ENCODE measurements at regions not wholly inside any gene's neighbourhood (a gene's known extent, or its start where the extent isn't known, plus 50 kb on each side); places are given as distances from the start of the nearest gene placed in this dataset.

DNA sequence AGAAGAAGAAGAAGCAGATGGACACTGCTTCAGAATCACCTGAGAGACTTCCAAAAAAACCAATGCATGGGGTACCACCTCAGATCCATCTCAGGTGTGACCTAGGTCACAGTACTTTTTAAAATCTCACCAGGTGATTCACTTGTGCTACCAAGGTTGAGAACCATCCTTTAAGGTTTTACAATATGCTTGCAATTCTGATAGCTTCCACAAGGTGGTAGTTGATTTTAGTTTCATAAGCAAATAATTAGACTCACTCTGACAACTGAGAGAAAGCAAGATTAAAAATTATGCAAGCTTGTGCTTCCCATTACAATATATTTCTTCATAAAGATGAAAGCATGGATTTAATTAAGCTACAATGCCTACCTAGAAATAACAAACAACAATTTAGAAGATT is 355.1 kb downstream of the EN1 start:
- Histone ChIP-seq H3K9me3 (ENCODE audit: control insufficient read depth in 4 of 4, low read length in 3 of 4) (peaks cover 0 to 9% (median 4%) of the 10 kb centered on the region in 4 donors), H3K36me3 (ENCODE audit: control insufficient read depth in 4 of 4, insufficient read depth in 3 of 4, low read depth in 1 of 4, low read length in 3 of 4) (no peaks in the 10 kb centered on the region), H3K9ac (ENCODE audit: low read depth in 1 of 2, low read length in 2 of 2) (no peak overlapping the region), H3K4me1 (ENCODE audit: control insufficient read depth in 4 of 4, insufficient read depth in 4 of 4, low read length in 3 of 4) (no peaks in the 10 kb centered on the region), H3K4me3 (ENCODE audit: low read depth in 1 of 3, low read length in 3 of 3) (no peak overlapping the region), H3K27me3 (ENCODE audit: control insufficient read depth in 4 of 4, insufficient read depth in 4 of 4, low read length in 3 of 4) (no peaks in the 10 kb centered on the region), H3K27ac (ENCODE audit: low read depth in 1 of 2, low read length in 2 of 2) (no peak overlapping the region)
- TF ChIP-seq FOXA2 (IDR thresholded peaks at IDR 0.05) (no peak), SP1 (IDR thresholded peaks at IDR 0.05) (no peak), EGR1 (IDR thresholded peaks at IDR 0.05; ENCODE audit: low read depth in 2 of 2) (no peak), RAD21 (IDR thresholded peaks at IDR 0.05) (peak; percentile 10 to 13)
- TF ChIP-seq, protein P1, sequence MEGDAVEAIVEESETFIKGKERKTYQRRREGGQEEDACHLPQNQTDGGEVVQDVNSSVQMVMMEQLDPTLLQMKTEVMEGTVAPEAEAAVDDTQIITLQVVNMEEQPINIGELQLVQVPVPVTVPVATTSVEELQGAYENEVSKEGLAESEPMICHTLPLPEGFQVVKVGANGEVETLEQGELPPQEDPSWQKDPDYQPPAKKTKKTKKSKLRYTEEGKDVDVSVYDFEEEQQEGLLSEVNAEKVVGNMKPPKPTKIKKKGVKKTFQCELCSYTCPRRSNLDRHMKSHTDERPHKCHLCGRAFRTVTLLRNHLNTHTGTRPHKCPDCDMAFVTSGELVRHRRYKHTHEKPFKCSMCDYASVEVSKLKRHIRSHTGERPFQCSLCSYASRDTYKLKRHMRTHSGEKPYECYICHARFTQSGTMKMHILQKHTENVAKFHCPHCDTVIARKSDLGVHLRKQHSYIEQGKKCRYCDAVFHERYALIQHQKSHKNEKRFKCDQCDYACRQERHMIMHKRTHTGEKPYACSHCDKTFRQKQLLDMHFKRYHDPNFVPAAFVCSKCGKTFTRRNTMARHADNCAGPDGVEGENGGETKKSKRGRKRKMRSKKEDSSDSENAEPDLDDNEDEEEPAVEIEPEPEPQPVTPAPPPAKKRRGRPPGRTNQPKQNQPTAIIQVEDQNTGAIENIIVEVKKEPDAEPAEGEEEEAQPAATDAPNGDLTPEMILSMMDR (IDR thresholded peaks at IDR 0.05; ENCODE audit: low read depth, low read length, missing input control): peak; percentile 18
- no peak for DNase-seq (ENCODE audit: low spot score)

DNA sequence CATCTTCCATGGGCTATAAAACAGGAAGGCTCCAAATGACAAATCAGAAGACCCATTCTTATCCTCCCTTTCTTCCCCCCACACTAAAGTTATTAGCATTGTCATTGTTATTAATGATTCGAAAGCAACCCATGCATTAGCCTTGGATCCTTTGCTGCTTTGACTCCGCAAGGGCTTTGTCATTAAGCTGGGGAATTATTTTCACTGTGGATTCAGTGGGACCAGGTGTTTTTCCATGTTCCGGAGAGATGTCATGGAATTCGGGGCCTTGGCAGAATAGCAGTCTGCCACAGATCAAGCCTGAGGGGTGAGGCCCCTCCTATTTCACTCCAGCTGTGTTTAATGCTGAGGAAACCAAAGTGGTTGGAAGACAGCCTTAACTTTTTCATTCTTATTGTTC is 357.1 kb downstream of the EN1 start:
- no peaks in the 10 kb centered on the region for H3K36me3 ChIP-seq (ENCODE audit: control insufficient read depth in 4 of 4, insufficient read depth in 3 of 4, low read depth in 1 of 4, low read length in 3 of 4)
- WGBS: 77% methylated on average over 4 of the region's 4 CpGs
- peaks cover 0 to 9% (median 4%) of the 10 kb centered on the region in 4 donors for H3K9me3 ChIP-seq (ENCODE audit: control insufficient read depth in 4 of 4, low read length in 3 of 4)
- H3K27ac ChIP-seq (ENCODE audit: low read depth in 1 of 2, low read length in 2 of 2): no peak overlapping the region
- no peaks in the 10 kb centered on the region for H3K4me1 ChIP-seq (ENCODE audit: control insufficient read depth in 4 of 4, insufficient read depth in 4 of 4, low read length in 3 of 4)
- H3K4me3 ChIP-seq (ENCODE audit: low read depth in 1 of 3, low read length in 3 of 3): no peak overlapping the region
- no peak for DNase-seq (ENCODE audit: low spot score)
- TF ChIP-seq FOXA2 (IDR thresholded peaks at IDR 0.05) (no peak), HNF4A (conservative IDR thresholded peaks at IDR 0.05) (no peak), TAF1 (conservative IDR thresholded peaks at IDR 0.05) (no peak), NR2F2 (IDR thresholded peaks at IDR 0.05) (no peak), HNF4G (IDR thresholded peaks at IDR 0.05) (no peak), SP1 (IDR thresholded peaks at IDR 0.05) (no peak), GABPA (IDR thresholded peaks at IDR 0.05 in 1 of 2, conservative IDR thresholded peaks at IDR 0.05 in 1 of 2) (no peak), RXRA (IDR thresholded peaks at IDR 0.05) (no peak), EGR1 (IDR thresholded peaks at IDR 0.05; ENCODE audit: low read depth in 2 of 2) (no peak)
- TF ChIP-seq, protein P2, sequence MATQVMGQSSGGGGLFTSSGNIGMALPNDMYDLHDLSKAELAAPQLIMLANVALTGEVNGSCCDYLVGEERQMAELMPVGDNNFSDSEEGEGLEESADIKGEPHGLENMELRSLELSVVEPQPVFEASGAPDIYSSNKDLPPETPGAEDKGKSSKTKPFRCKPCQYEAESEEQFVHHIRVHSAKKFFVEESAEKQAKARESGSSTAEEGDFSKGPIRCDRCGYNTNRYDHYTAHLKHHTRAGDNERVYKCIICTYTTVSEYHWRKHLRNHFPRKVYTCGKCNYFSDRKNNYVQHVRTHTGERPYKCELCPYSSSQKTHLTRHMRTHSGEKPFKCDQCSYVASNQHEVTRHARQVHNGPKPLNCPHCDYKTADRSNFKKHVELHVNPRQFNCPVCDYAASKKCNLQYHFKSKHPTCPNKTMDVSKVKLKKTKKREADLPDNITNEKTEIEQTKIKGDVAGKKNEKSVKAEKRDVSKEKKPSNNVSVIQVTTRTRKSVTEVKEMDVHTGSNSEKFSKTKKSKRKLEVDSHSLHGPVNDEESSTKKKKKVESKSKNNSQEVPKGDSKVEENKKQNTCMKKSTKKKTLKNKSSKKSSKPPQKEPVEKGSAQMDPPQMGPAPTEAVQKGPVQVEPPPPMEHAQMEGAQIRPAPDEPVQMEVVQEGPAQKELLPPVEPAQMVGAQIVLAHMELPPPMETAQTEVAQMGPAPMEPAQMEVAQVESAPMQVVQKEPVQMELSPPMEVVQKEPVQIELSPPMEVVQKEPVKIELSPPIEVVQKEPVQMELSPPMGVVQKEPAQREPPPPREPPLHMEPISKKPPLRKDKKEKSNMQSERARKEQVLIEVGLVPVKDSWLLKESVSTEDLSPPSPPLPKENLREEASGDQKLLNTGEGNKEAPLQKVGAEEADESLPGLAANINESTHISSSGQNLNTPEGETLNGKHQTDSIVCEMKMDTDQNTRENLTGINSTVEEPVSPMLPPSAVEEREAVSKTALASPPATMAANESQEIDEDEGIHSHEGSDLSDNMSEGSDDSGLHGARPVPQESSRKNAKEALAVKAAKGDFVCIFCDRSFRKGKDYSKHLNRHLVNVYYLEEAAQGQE (IDR thresholded peaks at IDR 0.05): no peak
- TF ChIP-seq, protein P3, sequence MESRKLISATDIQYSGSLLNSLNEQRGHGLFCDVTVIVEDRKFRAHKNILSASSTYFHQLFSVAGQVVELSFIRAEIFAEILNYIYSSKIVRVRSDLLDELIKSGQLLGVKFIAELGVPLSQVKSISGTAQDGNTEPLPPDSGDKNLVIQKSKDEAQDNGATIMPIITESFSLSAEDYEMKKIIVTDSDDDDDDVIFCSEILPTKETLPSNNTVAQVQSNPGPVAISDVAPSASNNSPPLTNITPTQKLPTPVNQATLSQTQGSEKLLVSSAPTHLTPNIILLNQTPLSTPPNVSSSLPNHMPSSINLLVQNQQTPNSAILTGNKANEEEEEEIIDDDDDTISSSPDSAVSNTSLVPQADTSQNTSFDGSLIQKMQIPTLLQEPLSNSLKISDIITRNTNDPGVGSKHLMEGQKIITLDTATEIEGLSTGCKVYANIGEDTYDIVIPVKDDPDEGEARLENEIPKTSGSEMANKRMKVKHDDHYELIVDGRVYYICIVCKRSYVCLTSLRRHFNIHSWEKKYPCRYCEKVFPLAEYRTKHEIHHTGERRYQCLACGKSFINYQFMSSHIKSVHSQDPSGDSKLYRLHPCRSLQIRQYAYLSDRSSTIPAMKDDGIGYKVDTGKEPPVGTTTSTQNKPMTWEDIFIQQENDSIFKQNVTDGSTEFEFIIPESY (IDR thresholded peaks at IDR 0.05): no peak
- TF ChIP-seq, protein P4, sequence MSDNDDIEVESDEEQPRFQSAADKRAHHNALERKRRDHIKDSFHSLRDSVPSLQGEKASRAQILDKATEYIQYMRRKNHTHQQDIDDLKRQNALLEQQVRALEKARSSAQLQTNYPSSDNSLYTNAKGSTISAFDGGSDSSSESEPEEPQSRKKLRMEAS (IDR thresholded peaks at IDR 0.05): no peak
- TF ChIP-seq, protein P1 (IDR thresholded peaks at IDR 0.05; ENCODE audit: low read depth, low read length, missing input control): no peak
- TF ChIP-seq, protein P5, sequence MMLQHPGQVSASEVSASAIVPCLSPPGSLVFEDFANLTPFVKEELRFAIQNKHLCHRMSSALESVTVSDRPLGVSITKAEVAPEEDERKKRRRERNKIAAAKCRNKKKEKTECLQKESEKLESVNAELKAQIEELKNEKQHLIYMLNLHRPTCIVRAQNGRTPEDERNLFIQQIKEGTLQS (IDR thresholded peaks at IDR 0.05): no peak
- H3K27me3 ChIP-seq (ENCODE audit: control insufficient read depth in 4 of 4, insufficient read depth in 4 of 4, low read length in 3 of 4): no peaks in the 10 kb centered on the region
- no peak overlapping the region for H3K9ac ChIP-seq (ENCODE audit: low read depth in 1 of 2, low read length in 2 of 2)

Measured in liver (tissue), 8 donors.